HG02981 (cell line): ENCODE measurements at regions not wholly inside any gene's neighbourhood (a gene's known extent, or its start where the extent isn't known, plus 50 kb on each side); places are given as distances from the start of the nearest gene placed in this dataset.

Experiments
- ATAC-seq: cut with Tn5 transposase; IDR thresholded peaks from one replicate; pipeline ENCODE4 v1.9.1; 2021; ENCODE audit warnings: mild to moderate bottlenecking, moderate library complexity; ENCODE audit not compliant: unreplicated experiment

DNA sequence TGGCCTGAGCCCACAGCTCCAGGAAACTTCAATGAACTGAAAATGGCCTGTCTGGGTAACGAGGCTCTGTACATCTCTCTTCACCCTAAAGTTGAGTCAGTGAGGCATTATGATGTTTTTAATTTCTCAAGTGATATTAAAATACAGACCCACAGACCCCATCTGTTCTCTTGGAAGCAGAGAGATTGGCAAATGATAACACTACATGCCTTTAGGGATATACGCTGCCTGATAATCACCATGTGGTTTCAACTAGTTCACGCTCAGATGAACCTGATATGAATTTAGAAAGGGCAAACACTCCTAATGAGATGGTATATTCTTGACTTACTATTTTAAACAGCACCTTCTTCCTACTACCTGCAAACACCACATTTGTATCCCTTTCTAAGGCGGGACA, 127.5 kb downstream of the RFC3 start:
- ATAC-seq: no peak

DNA sequence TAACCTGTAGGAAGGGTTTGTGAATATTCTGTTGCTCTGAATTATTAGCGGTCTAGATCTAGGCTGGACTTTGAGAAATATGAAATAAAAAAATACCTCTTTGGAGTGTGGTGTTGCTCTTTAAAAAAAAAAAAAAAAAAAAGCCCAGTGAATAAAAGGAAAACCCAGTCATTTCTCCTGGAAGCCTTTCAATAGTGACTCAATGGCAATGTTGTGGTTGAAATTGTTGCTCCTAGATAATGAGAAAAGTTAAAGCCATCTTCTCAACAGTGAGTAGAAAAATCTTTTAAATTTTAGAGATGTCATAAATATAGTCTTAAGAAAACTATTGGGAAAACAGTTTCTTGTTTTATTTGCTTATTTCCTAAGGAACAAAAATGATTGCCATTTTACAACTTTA, 135.3 kb downstream of the RFC3 start:
- no peak for ATAC-seq

DNA sequence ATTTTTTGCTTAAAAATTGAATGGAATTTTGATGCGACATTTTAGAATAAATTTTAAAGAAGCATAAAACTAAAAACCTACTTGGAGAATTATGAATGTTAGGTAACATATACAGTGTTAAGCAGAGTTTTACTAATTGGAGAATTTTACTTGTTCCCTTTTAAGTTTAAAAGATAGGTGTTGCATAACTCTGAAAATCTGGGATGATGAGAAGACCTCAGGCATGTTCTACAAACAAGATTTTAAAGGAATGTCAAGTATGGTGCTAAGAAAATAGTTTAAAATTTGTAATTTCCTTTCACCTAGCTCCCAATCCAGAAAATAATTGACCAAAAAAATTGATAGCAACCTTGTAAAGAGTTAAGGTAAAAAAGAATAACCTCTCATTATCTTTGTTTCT, 135.8 kb downstream of the RFC3 start:
- ATAC-seq: no peak

GRCh38 chr13:33956346-33956745, 138.4 kb downstream of the RFC3 start:
- no peak for ATAC-seq

DNA sequence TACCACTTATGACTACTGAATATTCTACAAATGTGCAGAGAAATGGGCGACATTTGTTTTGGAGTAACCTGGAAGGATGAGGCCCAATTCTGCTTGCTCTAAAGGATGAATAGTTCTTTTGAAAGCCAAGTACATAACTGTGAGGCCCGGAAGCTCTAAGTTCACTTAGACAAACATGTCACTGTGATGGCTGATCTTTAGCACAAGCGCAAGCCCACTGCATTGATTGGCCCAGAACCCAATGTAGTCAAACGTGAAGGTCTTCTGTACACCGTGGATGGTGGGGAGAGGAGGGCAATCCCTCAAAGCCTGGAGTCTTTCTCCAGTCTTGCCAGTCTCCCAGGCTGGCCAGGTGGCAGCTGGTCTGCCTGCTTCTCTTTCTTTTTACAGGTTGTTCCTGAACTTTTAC, 139.6 kb downstream of the RFC3 start:
- ATAC-seq: no peak

- no peak for ATAC-seq
Measured at GRCh38 chr13:33958964-33959363, 141.0 kb downstream of the RFC3 start.

- ATAC-seq: no peak
Measured at GRCh38 chr13:33963134-33963533, 145.2 kb downstream of the RFC3 start.

DNA sequence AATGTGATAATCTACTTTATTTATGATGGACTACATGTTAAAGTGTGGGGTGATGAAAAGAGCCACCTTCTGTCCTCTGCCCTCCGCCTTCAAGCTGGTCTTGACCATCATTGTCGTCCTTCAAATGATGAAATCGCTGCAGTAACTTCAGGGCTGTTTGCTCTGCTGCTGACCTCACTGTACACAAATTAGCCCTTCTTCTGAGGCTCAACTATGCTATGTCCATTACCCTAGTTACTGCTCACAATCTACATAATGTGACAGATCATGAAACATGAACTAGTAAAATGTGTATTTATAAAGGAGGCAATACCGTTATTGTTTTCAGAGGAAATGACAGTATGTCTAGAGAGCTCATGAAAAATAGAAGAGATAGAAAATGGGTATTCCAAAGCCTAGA, 145.9 kb downstream of the RFC3 start:
- no peak for ATAC-seq

- ATAC-seq: no peak
Measured at GRCh38 chr13:33968520-33969507, 150.9 kb downstream of the RFC3 start.

GRCh38 chr13:33970746-33971561, 153.0 kb downstream of the RFC3 start:
- ATAC-seq: no peak

DNA sequence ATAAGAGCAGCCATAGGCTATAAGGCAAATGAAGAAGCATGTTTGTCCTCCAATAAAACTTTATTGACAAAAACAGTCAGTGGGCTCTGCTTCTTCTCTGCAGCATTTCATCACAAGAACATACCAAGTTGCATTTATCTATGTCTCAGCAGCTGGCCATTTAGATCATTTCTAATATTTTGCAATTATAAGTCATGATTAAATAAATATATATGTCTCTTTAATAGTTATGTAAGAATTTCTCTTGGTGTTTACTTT, 153.5 kb downstream of the RFC3 start:
- no peak for ATAC-seq

- no peak for ATAC-seq
Measured at GRCh38 chr13:33973194-33973593, 155.2 kb downstream of the RFC3 start.

- no peak for ATAC-seq
Measured at GRCh38 chr13:33976965-33977364, 159.0 kb downstream of the RFC3 start.

GRCh38 chr13:33978653-33979052, 160.7 kb downstream of the RFC3 start:
- no peak for ATAC-seq

DNA sequence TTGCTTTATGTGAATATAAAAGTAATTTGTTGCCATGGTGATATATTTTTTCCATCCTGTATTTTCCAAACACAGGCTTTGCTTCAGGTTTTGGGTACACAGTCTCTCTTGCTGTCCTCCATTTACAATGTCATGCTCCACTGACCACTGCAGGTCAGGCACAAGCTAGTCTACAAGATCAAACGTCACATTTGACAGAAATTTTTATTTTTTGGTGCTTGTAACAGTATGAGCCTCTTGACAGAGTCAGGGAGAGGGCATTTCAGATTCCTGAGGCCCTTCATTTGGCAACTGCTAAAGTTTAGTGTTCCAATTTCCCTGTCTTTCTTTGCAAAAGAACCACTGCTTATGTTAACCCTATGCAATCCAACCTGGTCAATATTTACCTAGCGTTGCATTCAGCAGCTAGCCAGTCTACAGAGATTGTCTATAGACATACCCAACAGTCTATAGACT, 175.0 kb downstream of the RFC3 start:
- no peak for ATAC-seq

DNA sequence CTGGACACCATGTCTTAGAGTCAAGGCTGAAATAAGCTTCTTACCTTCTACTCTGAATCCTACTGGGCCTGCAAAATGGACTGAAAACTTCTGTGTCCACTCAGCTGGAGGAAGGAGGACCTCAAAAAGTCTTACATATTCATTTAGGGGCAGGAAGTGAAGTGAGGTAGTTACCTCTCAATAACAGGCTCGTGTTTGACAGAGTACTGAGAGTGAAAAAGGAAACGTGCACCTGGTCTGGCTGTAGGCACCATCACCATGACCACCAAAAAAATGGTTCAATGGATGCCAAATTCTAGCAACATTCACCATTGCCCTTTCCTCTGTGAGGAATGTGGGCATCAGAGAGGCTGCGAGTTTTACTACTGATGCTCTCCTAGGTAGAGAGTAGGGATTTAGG, 176.2 kb downstream of the RFC3 start:
- no peak for ATAC-seq

DNA sequence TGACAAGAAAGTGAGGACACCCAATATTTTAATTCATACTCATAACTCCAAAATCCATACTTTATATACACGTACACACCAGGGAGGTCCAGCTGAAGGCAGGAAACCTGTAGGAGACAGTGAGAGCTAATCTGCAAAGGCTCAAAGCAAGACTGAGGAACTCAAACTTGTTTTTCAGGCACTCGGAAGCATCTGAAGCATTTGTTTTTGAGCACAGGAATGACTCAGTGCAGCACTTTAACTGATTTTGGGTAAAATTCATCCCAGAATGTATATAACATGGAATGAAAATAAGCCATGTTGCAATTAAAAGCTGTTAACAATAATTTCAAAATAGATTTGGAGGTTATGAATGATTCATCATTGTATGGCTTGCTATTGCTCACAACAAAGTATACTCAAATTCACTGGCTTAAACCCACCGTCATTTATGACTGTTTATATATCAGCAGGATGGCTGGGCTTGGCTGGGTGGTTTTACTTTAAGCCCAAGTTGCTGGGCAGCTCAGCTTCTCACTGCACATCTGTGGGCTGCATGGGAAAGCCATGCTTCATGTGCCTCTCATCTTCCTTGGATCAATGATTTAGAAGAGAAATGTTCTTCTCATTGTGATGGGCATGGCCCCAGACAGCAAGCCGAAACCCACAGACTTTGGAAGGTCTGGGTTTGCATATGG, 177.0 kb downstream of the RFC3 start:
- ATAC-seq: no peak

DNA sequence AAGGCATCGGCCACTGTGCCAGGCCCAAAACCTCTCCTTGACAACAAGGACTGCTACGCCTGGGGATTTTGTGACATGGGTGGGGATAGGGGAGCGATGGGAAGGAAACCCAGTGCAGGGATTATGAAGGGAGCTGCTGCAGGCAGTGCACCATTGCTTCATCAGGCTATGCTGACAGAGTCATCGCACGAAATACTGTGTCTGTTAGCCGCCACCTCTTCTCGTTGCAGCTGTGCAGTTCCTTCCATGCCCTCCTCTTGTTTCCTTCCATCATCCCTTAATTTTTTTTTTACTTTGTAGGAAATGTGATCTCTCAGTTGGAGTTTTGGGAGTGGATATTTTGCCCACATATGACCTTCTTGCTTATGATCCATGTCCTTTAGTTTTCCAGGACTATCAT, 178.7 kb downstream of the RFC3 start:
- ATAC-seq: no peak

DNA sequence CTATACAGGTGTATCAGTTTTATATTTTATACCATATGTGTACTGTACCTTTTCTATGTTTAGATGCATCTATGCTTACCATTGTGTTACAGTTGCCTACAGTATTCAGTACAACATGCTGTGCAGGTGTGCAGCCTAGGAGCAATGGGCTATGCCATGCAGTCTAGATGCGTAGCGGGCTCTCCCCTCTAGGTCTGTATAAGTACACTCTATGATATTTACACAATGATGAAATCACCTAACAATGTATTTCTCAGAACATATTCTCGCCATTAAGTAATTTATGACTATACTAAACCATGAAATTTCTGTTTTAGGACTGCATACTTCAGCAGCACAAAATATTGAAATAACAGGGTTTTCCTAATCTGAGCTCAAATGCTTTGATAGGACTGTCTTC, 179.6 kb downstream of the RFC3 start:
- ATAC-seq: no peak

GRCh38 chr13:33999811-34000605, 182.1 kb downstream of the RFC3 start:
- ATAC-seq: no peak

DNA sequence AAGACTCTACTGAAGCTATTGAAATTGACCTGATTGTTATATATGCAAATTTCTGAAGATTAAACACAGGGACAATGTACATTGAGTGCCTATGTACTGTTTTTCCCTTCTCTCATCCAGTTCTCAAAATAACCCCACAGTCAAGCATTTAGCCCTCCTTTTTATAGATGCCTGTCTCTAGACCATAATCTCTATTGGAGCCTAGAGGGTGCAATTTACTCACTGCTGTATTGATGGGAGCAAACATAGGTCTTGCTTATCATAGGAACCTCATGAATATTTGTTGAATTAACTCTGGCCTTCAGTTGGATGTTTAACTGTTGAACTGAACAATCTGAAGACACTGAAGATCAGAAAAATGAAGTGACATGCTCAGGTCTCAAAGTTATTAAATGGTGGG, 183.0 kb downstream of the RFC3 start:
- ATAC-seq: no peak
